GM12878 (cell line): ENCODE measurements at regions not wholly inside any gene's neighbourhood (a gene's known extent, or its start where the extent isn't known, plus 50 kb on each side); places are given as distances from the start of the nearest gene placed in this dataset.

Experiments used
- ATAC-seq: fragments of 200-7000 bp; cut with Tn5 transposase; 3 replicates; pipeline ENCODE4 v1.9.1; 2020; ENCODE audit warnings: mild to moderate bottlenecking, moderate library complexity
- BruUV-seq: library from RNA; stranded (reverse); fragments of 400-500 nt; replicated peaks from 2 replicates; lab custom pipeline; 2021; lab: Mats Ljungman, UMichigan
- CTCF ChIA-PET: fragments of 300-600 bp; sonication (Branson Sonifier 250); formaldehyde crosslinking; extraction: SDS; loops from one replicate; lab custom pipeline; 2021; ENCODE audit warnings: inconsistent platforms; lab: Yijun Ruan, JAX
- POLR2A ChIA-PET: fragments of 350-600 bp; formaldehyde crosslinking; extraction: SDS; loops from one replicate; lab custom pipeline; 2021; ENCODE audit warnings: inconsistent platforms; lab: Charles Lee
- RAD21 ChIA-PET: fragments of 300-600 bp; sonication (Branson Sonifier 250); formaldehyde crosslinking; loops from one replicate; lab custom pipeline; 2023; ENCODE audit warnings: antibody characterized with exemption; ENCODE audit not compliant: unreplicated experiment; lab: Charles Lee
- SMC1A ChIA-PET: fragments of 300-600 bp; sonication (Branson Sonifier 250); formaldehyde crosslinking; loops from one replicate; lab custom pipeline; 2023; ENCODE audit not compliant: unreplicated experiment, uncharacterized antibody; lab: Charles Lee
- DNase-seq: peaks from one replicate; pipeline ENCODE4 v3.0.0-alpha.2; 2011; ENCODE audit warnings: low read depth, low spot score
- FAIRE-seq: peaks from 3 replicates; lab custom pipeline; 2011; peaks lifted over from hg19 to GRCh38; lab: Jason Lieb, UNC
- H2AFZ ChIP-seq: 2 replicates; pipeline ENCODE4 v1.6.0; 2011; ENCODE audit warnings: low read depth, low read length, control low read depth; ENCODE audit not compliant: control insufficient read depth
- H3K27ac ChIP-seq: 2 replicates; pipeline ENCODE4 v1.5.1; 2011; ENCODE audit warnings: control low read depth; ENCODE audit not compliant: control insufficient read depth, insufficient read depth
- H3K27me3 ChIP-seq, 2 experiments: replicated peaks in 1 of 2; 2 replicates each; pipeline versions ENCODE4 v1.6.0 to v1.6.1; 2011; ENCODE audit warnings: low read length in 1 of 2; ENCODE audit not compliant: control insufficient read depth in 2 of 2, insufficient read depth in 2 of 2
- H3K36me3 ChIP-seq, 2 experiments: 2 replicates each; pipeline ENCODE4 v1.5.1; 2011; ENCODE audit warnings: low read length in 1 of 2; ENCODE audit not compliant: control insufficient read depth in 2 of 2, insufficient read depth in 2 of 2
- H3K4me1 ChIP-seq: 2 replicates; pipeline ENCODE4 v1.6.1; 2011; ENCODE audit warnings: mild to moderate bottlenecking, low read length, moderate library complexity, mixed read lengths; ENCODE audit not compliant: control insufficient read depth, insufficient read depth
- H3K4me2 ChIP-seq: 2 replicates; pipeline ENCODE4 v1.6.0; 2011; ENCODE audit warnings: control low read depth; ENCODE audit not compliant: control insufficient read depth, insufficient read depth
- H3K4me3 ChIP-seq: fragments of 200-600 bp; sonication (generic); 2 replicates; pipeline ENCODE4 v1.5.1; 2016
- H3K79me2 ChIP-seq: 2 replicates; pipeline ENCODE4 v1.6.0; 2011; ENCODE audit warnings: low read length; ENCODE audit not compliant: control insufficient read depth, insufficient read depth
- H3K9ac ChIP-seq: 2 replicates; pipeline ENCODE4 v1.8.0; 2011; ENCODE audit warnings: low read length, control low read depth, mixed read lengths; ENCODE audit not compliant: control insufficient read depth, insufficient read depth
- H3K9me3 ChIP-seq: replicated peaks from 3 replicates; pipeline ENCODE4 v1.5.1; 2011; ENCODE audit warnings: mild to moderate bottlenecking, low read length; ENCODE audit not compliant: control insufficient read depth, insufficient read depth
- H4K20me1 ChIP-seq: 2 replicates; pipeline ENCODE4 v1.6.0; 2011; ENCODE audit not compliant: control insufficient read depth, insufficient read depth
- BHLHE40 ChIP-seq, 2 experiments: fragments of 450-650 bp in 1 of 2; IDR thresholded peaks; 2 replicates each; pipeline ENCODE4 v1.6.1; 2011 to 2017; ENCODE audit warnings: low read depth in 2 of 2, borderline replicate concordance in 1 of 2, improper control_type of control experiment in 1 of 2, low read length in 1 of 2, mild to moderate bottlenecking in 1 of 2
- EZH2 ChIP-seq: IDR thresholded peaks from 2 replicates; pipeline ENCODE4 v1.6.1; 2012; ENCODE audit warnings: low read depth, mild to moderate bottlenecking, control low read depth, inconsistent platforms, low read length, borderline replicate concordance; ENCODE audit not compliant: control insufficient read depth
- HDAC2 ChIP-seq: fragments of 200-600 bp; sonication (generic); IDR thresholded peaks from 2 replicates; pipeline ENCODE4 v1.6.1; 2017
- IKZF1 ChIP-seq: fragments of 450-650 bp; conservative IDR thresholded peaks from 2 replicates; pipeline ENCODE4 v1.6.1; 2017; ENCODE audit warnings: antibody characterized with exemption, mild to moderate bottlenecking
- MEF2A ChIP-seq: IDR thresholded peaks from 2 replicates; pipeline ENCODE4 v1.6.1; 2011; ENCODE audit warnings: low read depth, mild to moderate bottlenecking, low read length, moderate library complexity; ENCODE audit not compliant: insufficient read depth
- NR2C1 ChIP-seq: fragments of 450-650 bp; IDR thresholded peaks from 2 replicates; pipeline ENCODE4 v1.6.1; 2017; ENCODE audit warnings: antibody characterized with exemption, mild to moderate bottlenecking, moderate library complexity
- PBX3 ChIP-seq: IDR thresholded peaks from 2 replicates; pipeline ENCODE4 v1.6.1; 2011; ENCODE audit warnings: mild to moderate bottlenecking, low read depth, low read length, moderate library complexity; ENCODE audit not compliant: insufficient replicate concordance
- PRDM15 ChIP-seq: fragments of 450-650 bp; formaldehyde crosslinking; IDR thresholded peaks from 2 replicates; pipeline ENCODE4 v1.4.0; 2020; ENCODE audit warnings: mild to moderate bottlenecking, moderate library complexity
- SMC3 ChIP-seq: IDR thresholded peaks from 2 replicates; pipeline ENCODE4 v1.6.1; 2011; ENCODE audit warnings: low read length, improper control_type of control experiment, borderline replicate concordance
- STAT1 ChIP-seq: fragments of 450-650 bp; conservative IDR thresholded peaks from 2 replicates; pipeline ENCODE4 v1.6.1; 2014; ENCODE audit warnings: antibody characterized with exemption, mild to moderate bottlenecking
- STAT3 ChIP-seq: IDR thresholded peaks from 2 replicates; pipeline ENCODE4 v1.6.1; 2011; ENCODE audit warnings: low read depth, low read length, improper control_type of control experiment
- USF2 ChIP-seq: IDR thresholded peaks from 2 replicates; pipeline ENCODE4 v1.6.1; 2011; ENCODE audit warnings: low read depth, low read length, improper control_type of control experiment, borderline replicate concordance
- ZNF24 ChIP-seq: fragments of 450-650 bp; IDR thresholded peaks from 2 replicates; pipeline ENCODE4 v1.6.1; 2017; ENCODE audit warnings: antibody characterized with exemption, mild to moderate bottlenecking
- ZZZ3 ChIP-seq: IDR thresholded peaks from 2 replicates; pipeline ENCODE4 v1.6.1; 2011; ENCODE audit warnings: low read depth; ENCODE audit not compliant: control insufficient read depth, insufficient read length
- WGBS: methylation state at CpG from one replicate; pipeline ENCODE4 v1.1.6; 2016; ENCODE audit warnings: low lambda C conversion rate; ENCODE audit not compliant: insufficient replicate concordance, insufficient coverage; ENCODE audit errors: missing lambda C conversion rate; 5-methylcytosine and 5-hydroxymethylcytosine counted together
- in situ Hi-C: fragments of 300-500 bp; cut with MboI; formaldehyde crosslinking; loops from 9 replicates; pipeline ENCODE4 v1.14.3; 2018; ENCODE audit warnings: mixed read lengths
- intact Hi-C: fragments of 100-400 bp; cut with micrococcal nuclease; formaldehyde crosslinking; loops from one replicate; pipeline ENCODE4 v1.14.2; 2022; ENCODE audit not compliant: unreplicated experiment

- Histone ChIP-seq H3K4me1 (no peaks in the 10 kb centered on the region), H3K4me3 (no peak overlapping the region), H3K9me3 (no peaks in the 10 kb centered on the region), H3K79me2 (no peaks in the 10 kb centered on the region), H3K36me3 (no peaks in the 10 kb centered on the region), H3K9ac (no peak overlapping the region), H3K4me2 (no peak overlapping the region), H3K27ac (no peak overlapping the region), H3K27me3 (no peaks in the 10 kb centered on the region), H4K20me1 (no peaks in the 10 kb centered on the region), H2AFZ (no peak overlapping the region)
- ChIA-PET SMC1A (no interaction called here), POLR2A (interaction anchor here (0.6 kb wide), 1 partner anchor 12 kb away, joined by 3 read pairs; no protein-coding TSS in a partner anchor), CTCF (no interaction called here), RAD21 (no interaction called here)
- in situ Hi-C loops, result no loop called here
- TF ChIP-seq ZNF24 (no peak), MEF2A (no peak), STAT1 (no peak), HDAC2 (no peak), USF2 (no peak), PRDM15 (CRISPR knock-in tag) (no peak), BHLHE40 (IDR thresholded peaks at IDR 0.05; ENCODE audit: borderline replicate concordance in 1 of 2, low read depth in 2 of 2, low read length in 1 of 2) (no peak), PBX3 (no peak), SMC3 (no peak), IKZF1 (no peak), EZH2 (no peak), NR2C1 (no peak), STAT3 (no peak), ZZZ3 (no peak)
- FAIRE-seq (no peak), DNase-seq (no peak), ATAC-seq (no peak)
- 13% methylated on average over 4 of the region's 4 CpGs for WGBS
- BruUV-seq, result no TSS peak
- intact Hi-C loops, result no loop called here
Observed at GRCh38 chr9:82890401-82890800, 172.5 kb downstream of the RASEF start.
